ENCODE measurements at regions not wholly inside any gene's neighbourhood (a gene's known extent, or its start where the extent isn't known, plus 50 kb on each side); places are given as distances from the start of the nearest gene placed in this dataset.

DNA sequence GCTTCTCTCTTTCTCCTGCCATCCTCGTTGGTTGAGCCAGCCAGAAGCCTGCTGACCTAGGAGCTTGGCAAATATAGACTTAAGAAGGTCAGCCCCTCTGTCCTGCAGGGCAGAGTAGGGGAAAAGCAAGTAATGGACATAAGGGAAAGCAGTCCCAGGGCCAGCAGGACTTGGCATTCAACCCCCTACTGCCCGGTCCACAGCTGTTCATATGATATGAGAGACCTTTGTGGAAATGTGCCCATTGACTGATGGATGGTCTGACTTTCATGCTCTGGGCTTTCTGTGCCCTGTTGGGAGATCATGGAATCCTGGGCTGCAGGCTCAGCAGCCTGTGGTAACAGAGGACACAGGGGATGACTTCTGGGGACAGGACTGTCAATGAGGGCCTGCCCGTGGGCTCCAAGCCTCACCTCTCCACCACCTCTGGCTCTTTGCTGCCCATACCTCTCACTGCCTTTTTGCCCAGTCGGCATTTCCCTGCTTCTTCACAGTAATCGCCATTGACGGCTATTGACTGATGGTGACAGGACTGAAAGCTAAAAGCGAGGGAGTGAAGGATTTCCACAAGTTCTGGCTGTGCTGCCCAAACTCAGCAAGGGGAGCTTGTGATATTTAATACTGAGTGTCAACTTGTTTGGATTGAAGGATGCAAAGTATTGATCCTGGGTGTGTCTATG, 60.0 kb upstream of the NMNAT3 start:
- TF ChIP-seq, protein P1, sequence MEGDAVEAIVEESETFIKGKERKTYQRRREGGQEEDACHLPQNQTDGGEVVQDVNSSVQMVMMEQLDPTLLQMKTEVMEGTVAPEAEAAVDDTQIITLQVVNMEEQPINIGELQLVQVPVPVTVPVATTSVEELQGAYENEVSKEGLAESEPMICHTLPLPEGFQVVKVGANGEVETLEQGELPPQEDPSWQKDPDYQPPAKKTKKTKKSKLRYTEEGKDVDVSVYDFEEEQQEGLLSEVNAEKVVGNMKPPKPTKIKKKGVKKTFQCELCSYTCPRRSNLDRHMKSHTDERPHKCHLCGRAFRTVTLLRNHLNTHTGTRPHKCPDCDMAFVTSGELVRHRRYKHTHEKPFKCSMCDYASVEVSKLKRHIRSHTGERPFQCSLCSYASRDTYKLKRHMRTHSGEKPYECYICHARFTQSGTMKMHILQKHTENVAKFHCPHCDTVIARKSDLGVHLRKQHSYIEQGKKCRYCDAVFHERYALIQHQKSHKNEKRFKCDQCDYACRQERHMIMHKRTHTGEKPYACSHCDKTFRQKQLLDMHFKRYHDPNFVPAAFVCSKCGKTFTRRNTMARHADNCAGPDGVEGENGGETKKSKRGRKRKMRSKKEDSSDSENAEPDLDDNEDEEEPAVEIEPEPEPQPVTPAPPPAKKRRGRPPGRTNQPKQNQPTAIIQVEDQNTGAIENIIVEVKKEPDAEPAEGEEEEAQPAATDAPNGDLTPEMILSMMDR (IDR thresholded peaks at IDR 0.05): no peak
- TF ChIP-seq POLR2A (IDR thresholded peaks at IDR 0.05): no peak
- no peak for TF ChIP-seq EP300 (IDR thresholded peaks at IDR 0.05)
- TF ChIP-seq POLR2AphosphoS5 (IDR thresholded peaks at IDR 0.05): no peak
